ENCODE measurements at regions not wholly inside any gene's neighbourhood (a gene's known extent, or its start where the extent isn't known, plus 50 kb on each side); places are given as distances from the start of the nearest gene placed in this dataset.

- TF ChIP-seq CTCF (IDR thresholded peaks at IDR 0.05) (no peak), POLR2AphosphoS5 (IDR thresholded peaks at IDR 0.05) (no peak), POLR2A (IDR thresholded peaks at IDR 0.05) (no peak)
Measured at GRCh38 chr5:67538855-67539506, 342.4 kb upstream of the CD180 start.
